ENCODE measurements at regions not wholly inside any gene's neighbourhood (a gene's known extent, or its start where the extent isn't known, plus 50 kb on each side); places are given as distances from the start of the nearest gene placed in this dataset.

GRCh38 chr6:147637620-147638195 lies 129.2 kb downstream of the SAMD5 start:
- Histone ChIP-seq H3K4me3 (no peak overlapping the region), H3K4me1 (ENCODE audit: low read depth) (no peaks in the 10 kb centered on the region), H3K36me3 (no peaks in the 10 kb centered on the region), H3K27ac (no peak overlapping the region), H3K9me3 (ENCODE audit: low read depth) (no peaks in the 10 kb centered on the region), H3K27me3 (no peaks in the 10 kb centered on the region)
- no peak for TF ChIP-seq CTCF (IDR thresholded peaks at IDR 0.05; ENCODE audit: low read depth, low read length)
- DNase-seq (ENCODE audit: low read depth in 1 of 2, low spot score in 1 of 2) = no peak

GRCh38 chr6:147639279-147639678 lies 130.8 kb downstream of the SAMD5 start:
- Histone ChIP-seq H3K4me3 (no peak overlapping the region), H3K27me3 (no peaks in the 10 kb centered on the region), H3K9me3 (ENCODE audit: low read depth) (no peaks in the 10 kb centered on the region), H3K27ac (no peak overlapping the region), H3K4me1 (ENCODE audit: low read depth) (no peaks in the 10 kb centered on the region), H3K36me3 (no peaks in the 10 kb centered on the region)
- TF ChIP-seq CTCF (IDR thresholded peaks at IDR 0.05; ENCODE audit: low read depth, low read length) = no peak
- no peak for DNase-seq (ENCODE audit: low read depth in 1 of 2, low spot score in 1 of 2)

- no peaks in the 10 kb centered on the region for H3K36me3 ChIP-seq
- no peaks in the 10 kb centered on the region for H3K9me3 ChIP-seq (ENCODE audit: low read depth)
- no peak for TF ChIP-seq CTCF (IDR thresholded peaks at IDR 0.05; ENCODE audit: low read depth, low read length)
- H3K4me3 ChIP-seq = no peak overlapping the region
- H3K4me1 ChIP-seq (ENCODE audit: low read depth) = no peaks in the 10 kb centered on the region
- no peak for DNase-seq (ENCODE audit: low read depth in 1 of 2, low spot score in 1 of 2)
- H3K27me3 ChIP-seq = no peaks in the 10 kb centered on the region
- no peak overlapping the region for H3K27ac ChIP-seq
These were observed 132.1 kb downstream of the SAMD5 start for GRCh38 chr6:147640606-147641005.

GRCh38 chr6:147641511-147641910 lies 133.0 kb downstream of the SAMD5 start:
- DNase-seq (ENCODE audit: low read depth in 1 of 2, low spot score in 1 of 2) = no peak
- H3K27me3 ChIP-seq = no peaks in the 10 kb centered on the region
- no peak for TF ChIP-seq CTCF (IDR thresholded peaks at IDR 0.05; ENCODE audit: low read depth, low read length)

GRCh38 chr6:147642458-147642857 lies 134.0 kb downstream of the SAMD5 start:
- no peak for DNase-seq (ENCODE audit: low read depth in 1 of 2, low spot score in 1 of 2)
- Histone ChIP-seq H3K4me1 (ENCODE audit: low read depth) (no peaks in the 10 kb centered on the region), H3K27me3 (no peaks in the 10 kb centered on the region), H3K27ac (no peak overlapping the region), H3K4me3 (no peak overlapping the region), H3K36me3 (no peaks in the 10 kb centered on the region), H3K9me3 (ENCODE audit: low read depth) (no peaks in the 10 kb centered on the region)
- TF ChIP-seq CTCF (IDR thresholded peaks at IDR 0.05; ENCODE audit: low read depth, low read length) = no peak

More at GRCh38 chr6:147641511-147641910, 133.0 kb downstream of the SAMD5 start:
- no peaks in the 10 kb centered on the region for H3K4me1 ChIP-seq (ENCODE audit: low read depth)
- H3K27ac ChIP-seq = no peak overlapping the region
- no peak overlapping the region for H3K4me3 ChIP-seq
- no peaks in the 10 kb centered on the region for H3K36me3 ChIP-seq
- no peaks in the 10 kb centered on the region for H3K9me3 ChIP-seq (ENCODE audit: low read depth)

Measured in cardiac muscle cell (in vitro differentiated cells and primary cell).